NOMO-1 (cell line): ENCODE measurements at regions not wholly inside any gene's neighbourhood (a gene's known extent, or its start where the extent isn't known, plus 50 kb on each side); places are given as distances from the start of the nearest gene placed in this dataset.
A peak's percentile ranks its signal among the peaks of the same experiment; 100 is the strongest.

Source experiments
- DNase-seq, 2 experiments: peaks; one replicate each; lab custom pipeline; 2025; ENCODE audit not compliant: unreplicated experiment in 2 of 2; lab: John Stamatoyannopoulos, UW

DNA sequence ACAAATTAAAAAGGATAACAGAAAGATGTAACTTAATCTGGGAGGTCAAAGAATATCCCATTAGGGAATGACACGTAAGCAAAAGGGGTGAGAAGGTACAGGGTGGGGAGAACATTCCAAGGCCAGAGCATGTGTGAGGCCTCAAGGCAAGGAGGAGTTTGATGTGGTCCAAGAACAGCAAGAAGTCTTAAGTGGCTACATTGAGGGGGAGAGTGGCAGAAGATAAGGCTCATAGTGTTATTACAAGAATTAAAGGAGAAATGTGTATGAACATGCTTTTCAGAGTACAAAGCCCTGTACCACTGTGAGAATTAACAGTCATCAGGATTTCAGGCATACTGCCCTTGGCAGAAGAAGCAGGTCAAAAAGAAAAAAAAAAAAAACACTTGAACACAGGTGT lies 174.4 kb upstream of the ERBB4 start:
- DNase-seq, result no peak

DNA sequence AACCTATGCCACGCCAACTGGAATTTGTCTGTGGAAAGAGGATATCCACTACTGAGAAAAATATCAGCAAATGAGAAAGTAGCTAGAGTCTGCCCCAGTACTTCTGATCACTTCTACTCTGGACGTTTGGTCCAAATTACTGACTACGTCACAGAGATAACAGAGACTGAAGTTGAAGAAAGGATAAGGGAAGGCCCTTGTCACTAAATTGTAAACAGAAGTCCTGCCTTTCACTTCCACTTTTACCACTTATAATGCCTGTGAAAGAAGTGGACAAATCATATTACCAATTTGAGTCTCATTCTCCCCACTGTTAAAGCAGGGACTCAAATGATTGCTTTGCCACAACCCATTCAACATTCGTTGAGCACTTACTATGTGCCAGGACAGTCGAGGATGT lies 173.9 kb upstream of the ERBB4 start:
- DNase-seq, result peak in 1 of 2 experiments; percentile 4

DNA sequence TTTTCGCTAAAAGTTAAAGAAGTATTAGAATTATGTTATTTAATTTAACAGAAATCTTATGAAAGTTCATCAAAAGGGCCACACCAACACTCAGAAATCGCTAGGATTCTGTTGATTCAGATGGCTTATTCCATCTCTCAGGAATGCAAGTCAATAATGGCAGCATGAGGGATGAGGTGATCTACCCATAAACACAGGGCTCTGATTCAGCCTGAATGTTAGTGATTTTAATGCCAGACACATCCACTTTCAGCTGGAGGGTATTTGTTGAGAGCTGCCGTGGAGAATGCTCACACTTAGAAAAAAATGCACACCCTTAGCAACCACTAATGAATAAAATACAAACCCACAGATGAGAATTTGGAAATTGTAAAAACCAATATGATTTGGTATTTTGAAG lies 173.3 kb upstream of the ERBB4 start:
- no peak for DNase-seq

DNA sequence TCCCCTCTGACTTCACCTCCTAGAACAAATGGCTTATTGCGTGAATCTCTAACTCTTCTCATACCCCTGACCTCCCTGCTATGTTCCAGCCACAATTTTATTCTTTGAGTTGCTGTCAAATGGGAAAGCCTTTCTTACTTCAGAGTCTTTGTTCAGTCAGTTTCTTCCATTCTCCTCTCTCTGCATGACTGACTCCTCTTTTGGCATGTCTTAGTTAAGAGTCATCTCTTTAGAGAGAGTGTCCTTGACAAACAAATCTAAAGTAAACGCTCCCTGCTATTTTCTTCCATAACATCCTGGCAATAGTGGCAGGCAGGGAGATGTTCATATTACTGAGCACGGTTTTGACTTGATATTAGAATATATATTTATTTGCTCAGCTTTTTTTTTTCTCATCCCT lies 170.7 kb upstream of the ERBB4 start:
- no peak for DNase-seq

DNA sequence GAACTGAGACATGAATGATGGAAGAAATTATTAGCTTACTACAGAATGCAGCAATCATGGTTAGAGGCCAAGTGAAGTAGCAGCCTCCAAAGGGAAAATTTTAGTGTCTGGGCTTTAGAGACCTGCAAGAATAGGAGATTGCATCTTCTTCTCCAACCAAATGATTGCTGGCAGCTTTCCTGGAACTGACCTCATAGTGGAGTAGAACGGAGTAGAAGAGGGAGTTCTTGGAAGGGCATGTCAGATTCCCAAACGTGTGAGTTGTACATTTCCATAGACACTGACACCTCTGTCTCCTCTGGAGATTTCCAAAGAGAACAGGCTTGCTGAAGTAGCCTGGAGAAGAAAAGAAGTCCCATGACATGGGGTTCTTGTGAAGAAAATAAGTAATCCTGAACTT lies 169.8 kb upstream of the ERBB4 start:
- no peak for DNase-seq

DNA sequence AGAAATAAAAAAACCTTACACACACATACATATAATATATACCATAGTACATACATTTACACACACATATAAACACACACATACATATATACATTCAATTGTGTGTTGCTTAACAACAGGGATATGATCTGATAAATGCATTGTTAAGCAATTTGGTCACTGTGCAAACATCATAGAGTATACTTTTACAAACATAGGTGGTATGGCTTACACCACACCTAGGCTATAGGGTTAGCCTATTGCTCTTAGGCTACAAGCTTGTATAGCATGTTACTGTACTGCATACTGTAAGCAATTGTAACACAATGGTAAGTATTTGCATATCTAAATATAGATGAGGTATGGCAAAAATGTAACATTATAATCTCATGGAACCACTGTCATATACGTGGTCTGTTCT lies 156.8 kb upstream of the ERBB4 start:
- no peak for DNase-seq

DNA sequence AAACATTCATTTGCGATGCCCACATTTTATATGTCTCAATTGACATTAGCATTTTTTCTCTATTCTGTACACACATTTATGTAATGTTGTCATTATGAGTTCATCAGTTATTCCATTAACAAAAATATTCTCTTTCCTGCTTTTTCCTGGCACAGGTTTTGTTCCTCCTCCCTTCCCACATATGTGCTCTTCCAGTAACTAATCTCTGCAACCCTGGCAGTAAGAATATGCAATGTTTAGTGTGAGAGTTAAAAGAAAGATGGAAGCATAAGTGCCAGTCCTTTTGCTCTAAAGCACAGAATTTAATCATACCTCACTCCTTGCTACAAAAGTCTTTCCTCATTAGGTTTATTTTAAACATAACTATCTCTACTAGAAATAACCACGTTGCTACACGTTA lies 155.8 kb upstream of the ERBB4 start:
- no peak for DNase-seq

DNA sequence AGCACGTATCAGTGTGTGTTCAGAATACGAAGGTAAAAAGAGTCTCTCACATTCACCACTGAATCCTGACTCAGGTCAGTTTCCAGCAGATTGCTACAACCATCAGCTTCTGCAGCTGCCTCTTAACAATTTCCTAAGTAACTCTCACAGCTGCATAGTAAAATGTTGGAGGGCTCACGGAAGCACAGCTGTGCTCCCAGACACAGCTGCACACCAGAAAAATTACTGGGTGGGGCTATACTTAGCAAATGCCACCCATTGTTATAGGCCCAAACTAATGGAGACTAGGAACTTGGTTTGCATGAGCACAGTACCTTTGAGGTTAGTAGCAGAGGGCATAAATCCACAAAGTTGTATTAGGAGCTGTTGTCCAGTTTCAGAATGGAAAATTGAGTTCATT lies 153.9 kb upstream of the ERBB4 start:
- DNase-seq, result no peak

DNA sequence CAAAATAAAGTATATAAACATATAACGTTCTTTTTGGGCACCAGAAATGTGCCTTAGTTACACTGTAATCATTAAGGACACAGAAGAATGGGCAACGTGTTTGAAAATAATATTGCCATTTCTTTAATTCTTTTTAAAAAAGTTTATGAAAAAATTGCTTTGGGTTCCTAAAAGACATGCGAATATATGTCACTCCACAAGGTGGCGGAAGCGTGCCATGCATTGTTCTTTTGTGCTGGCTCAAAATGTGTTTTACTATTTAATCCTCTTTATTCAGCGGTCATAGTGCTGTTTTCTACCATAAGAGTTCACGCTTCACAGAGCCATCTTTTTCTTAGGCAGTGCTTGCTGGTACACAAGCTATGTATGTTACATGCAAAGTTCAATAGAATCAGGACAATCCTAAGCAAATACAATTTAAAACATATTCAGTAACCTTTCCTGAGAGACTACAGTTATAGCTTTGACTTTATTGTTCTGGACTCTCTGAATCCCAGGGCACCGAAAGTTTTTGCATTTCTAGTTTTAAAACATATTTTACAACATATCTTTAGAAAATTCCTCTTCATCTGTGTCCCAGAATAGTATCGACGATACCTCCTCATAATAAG lies 147.8 kb upstream of the ERBB4 start:
- peak; percentile 1 to 3 for DNase-seq

DNA sequence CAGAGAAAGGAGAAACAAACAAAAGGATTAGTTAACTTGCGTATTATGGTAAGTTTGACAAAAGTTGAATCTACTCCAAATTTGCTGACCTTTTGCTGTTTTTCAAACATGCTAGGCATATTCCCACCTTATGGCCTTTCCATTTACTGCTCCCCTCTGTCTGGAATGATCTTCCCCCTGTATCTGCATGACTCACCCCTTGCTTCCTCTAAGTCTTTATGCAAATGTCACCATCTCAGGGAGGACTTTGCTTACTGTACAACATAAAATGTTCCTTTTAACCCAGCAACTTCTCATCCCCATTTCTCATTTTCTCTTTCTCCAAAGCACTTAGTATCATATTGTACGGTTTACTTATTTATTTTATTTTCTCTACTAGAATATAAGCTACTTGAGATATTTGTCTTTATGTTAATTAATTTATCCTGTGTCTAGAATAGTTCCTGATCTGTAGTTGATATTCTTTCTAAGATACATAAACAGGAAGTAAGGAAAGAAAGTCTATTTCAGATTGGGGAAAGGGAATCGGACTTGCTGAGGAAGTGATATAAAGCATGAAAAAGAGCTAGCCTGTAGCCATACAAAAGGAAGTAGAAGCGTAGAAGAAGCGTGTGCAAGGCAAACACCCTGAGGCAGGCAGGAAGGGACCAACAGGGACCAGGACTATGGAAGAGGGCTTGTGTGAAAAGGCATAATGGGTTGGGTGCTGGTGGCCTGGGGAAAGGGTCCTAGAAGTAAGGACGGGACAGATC lies 144.9 kb upstream of the ERBB4 start:
- peak in 1 of 2 experiments; percentile 8 for DNase-seq

DNA sequence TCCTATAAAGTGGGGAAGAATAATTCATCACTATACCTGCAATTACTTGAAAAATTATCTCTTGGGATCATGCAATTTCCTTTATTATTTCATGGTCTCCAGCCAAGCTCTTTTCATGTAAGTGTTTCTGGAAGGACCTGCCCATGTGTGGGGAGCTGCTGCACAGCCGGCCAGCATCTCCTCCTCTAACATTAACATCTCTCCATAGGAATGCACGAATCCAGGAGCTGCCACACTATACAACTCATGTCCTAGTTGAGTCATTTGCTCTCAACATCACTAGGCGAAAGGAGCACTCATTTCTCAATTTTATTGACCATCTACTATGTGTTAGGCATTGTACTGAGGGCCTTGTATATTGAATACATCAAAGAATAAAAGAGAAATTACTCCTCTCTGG lies 144.3 kb upstream of the ERBB4 start:
- no peak for DNase-seq

DNA sequence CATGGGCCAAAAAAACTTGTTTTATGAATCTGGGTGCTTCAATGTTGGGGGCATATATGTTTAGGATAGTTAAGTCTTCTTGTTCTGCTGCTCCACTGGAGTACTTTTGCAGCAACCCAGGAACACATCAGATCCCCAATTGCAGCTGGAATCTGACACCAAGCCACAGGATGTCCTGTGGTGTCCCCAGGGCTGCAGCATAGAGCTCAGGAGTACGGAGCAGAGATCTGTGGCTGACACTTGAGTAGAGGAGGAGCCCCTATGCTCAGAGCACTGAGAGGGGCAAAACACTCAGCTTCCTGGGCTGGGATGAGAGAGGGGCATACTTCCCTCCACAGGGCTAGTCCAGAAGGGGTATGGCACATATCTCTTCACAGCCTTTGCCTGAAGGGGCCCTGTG lies 138.9 kb upstream of the ERBB4 start:
- DNase-seq, result no peak

DNA sequence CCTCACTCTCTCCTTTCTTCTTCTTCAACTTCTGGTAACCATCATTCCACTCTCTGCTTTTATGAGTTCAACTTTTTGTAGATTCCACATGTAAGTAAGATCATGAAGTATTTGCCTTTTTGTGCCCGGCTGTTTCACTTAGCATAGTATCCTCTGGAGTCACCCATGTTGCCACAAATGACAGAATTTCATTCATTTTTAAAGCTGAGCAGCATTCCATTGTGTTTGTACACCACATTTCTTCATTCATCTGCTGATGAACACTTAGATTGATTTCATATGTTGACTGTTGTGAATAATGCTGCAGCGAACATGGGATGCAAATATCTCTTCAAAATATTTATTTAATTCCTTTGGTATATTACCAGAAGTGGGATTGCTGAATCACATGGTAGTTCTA lies 133.6 kb upstream of the ERBB4 start:
- no peak for DNase-seq

DNA sequence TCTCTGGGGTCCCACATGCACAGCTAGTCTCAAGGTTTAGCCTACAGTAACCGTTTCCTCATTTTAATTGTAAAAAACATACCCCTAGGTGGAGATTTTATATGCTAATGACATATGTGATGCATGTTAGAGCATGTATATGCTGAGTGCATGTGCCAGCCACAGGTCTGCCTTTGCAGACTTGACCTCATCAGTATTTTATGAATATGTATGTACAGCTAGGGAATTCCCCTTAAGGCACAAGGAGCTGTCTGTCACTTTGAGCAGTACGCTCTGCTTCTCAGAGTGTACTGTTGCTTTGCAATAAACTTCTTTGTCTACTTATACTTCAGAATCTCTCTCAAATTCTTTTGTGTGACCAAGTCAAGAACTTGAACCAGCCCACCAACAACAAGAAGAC lies 131.2 kb upstream of the ERBB4 start:
- DNase-seq, result no peak

DNA sequence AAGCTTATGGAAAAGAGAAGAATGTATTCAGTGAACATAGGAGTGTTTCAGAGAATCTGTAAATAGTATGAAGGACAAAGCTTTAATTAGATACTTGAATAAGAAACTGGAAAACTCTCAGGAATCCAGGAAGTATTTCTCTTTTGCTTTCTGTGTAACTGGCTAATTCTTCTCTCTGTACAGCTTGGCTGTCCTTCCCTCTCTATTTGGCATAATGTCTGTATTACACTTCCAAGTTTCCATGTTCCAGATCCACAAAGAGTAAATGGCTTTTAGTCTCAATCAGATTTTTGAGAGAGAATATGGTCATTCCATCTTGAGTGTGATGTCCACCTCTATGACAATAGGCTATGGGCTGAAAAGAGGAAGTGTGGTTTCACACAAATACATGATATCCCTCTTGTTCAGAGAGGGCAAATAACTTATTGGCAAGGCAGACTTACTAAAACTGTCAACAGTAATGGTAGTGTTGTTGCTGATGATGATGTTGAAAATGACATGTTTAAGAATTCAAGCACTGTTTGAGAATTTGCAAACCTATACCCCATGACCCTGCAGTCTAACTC lies 129.2 kb upstream of the ERBB4 start:
- no peak for DNase-seq

DNA sequence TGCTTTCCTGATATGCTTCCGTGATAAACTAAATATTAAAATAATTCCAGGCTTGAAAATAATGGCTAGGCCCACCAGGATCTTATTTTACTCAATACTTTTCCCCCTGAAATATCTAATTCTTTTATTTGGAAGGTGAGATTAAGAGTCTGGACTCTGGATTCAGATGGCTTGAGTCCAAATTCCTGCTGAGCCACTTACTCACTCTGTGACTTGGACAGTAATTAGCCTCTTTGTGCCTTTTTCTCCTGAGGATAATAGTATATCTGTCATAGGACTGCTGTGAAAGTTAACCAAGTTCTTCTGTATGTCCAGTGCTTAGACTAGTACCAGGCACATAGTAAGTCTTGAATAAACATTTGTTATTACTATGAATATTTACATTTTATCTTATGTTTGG lies 127.3 kb upstream of the ERBB4 start:
- DNase-seq, result no peak

DNA sequence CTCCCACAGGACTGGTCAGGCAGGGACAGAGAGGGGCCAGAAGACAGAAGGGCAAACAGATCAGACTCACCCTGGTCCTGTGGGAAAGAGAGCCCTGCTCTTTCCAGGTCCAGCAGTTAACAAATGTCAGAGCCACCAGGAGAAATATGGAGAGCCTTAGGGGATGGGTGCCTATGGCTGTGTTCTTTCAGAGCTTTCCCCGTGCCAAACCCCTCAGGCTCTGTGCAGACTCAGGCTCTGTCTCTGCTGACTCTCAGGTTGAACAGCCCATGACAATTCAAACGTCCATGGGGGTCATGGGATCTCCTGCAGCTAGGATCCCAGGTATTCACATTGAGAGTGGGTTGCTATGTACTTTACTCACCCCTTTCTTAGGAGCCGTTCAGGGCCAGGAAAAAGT lies 120.8 kb upstream of the ERBB4 start:
- no peak for DNase-seq

DNA sequence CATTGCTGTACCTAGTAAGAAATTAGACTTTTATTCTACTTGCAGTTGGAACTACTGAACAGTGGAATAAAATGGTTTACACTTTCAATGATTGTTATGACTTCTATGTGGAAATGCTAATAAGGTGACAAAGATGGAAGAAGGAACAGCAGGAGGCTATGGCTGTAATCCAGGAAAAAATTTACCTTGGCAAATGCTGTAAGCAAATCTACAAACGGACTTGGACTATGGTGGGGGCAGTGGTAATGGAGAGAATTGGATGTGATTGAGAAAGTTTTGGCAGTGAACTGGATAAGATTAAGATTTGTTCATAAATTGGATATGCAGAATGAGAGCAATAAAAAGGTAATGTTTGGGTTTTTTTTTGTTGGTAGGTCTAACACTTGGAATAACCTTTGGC lies 111.0 kb upstream of the ERBB4 start:
- DNase-seq, result no peak

DNA sequence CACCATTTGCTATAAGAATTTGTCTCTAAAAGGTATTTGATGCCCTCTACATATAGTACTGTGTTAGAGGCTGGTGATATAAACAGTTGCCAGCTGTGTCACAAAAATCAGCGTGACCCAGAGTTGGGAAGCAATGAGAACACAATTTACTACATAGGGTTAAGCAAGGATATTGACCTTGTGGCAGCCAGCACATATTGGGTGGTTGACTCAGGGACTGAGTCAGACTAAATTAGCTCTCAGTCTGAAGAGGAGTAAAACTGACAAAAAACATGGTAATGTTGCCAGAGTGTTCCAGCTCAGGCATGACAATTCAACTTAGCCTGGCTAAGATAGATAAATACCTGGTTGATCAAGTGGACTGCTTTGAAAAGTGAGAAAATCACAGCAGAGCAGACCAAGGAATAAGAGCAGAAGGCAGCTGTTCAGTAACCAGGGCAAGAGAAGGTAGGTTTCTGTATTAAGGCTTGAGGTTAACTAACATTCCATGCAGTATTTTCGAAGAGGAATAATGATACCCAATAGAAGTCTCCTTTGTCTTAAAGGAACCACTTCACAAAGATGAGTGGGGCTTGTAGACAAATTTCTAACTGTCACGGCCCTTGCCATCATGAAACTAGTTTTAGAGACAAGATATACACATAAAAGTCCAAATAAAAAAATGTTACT lies 108.2 kb upstream of the ERBB4 start:
- DNase-seq, result no peak

DNA sequence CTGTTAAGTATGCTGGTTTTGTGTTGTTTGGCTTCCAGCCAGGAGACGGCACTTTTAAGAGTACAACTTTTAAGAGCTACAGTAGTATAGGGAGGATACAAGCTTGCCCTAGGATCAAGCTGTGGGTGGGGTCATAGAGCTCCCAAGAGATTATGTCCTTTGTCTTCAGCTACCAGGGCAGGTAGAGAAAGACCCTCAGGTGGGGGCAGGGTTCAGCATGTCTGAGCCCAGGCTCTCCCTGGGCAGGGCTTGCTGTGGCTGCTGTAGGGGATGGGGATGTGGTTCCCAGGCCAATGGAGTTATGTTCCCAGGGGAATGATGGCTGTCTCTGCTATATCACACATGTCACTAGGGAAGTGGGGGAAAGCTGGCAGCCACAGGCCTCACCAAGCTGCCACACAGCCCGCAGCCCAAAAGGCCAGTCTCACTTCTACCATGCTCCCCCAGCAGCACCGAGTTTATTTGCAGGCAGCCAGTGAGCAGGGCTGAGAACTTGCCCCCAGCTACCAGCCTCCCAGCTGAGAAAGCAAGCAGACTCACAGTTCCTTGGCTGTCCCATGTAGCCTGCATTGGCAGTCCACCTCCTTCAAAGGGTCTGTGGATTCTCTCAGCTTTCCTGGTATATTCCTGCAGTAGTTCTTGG lies 105.7 kb upstream of the ERBB4 start:
- DNase-seq, result no peak

DNA sequence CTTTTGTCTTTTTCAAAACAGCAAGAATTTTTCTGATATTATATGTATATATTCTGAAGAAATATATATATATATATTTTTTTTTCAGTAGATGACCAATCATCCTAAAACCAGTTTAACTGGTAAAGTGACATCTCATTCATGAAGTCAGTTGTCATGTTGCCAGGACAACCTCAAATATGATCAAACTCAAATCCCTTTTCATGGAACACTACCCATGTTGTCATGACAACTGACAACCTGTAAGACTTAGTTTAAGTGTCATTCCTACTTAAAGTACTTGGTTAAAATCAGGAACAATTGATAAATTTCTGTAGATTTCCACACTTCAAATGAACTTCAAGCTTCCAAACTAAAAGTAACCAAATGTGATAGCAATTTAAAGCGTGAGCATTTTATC lies 101.8 kb upstream of the ERBB4 start:
- no peak for DNase-seq
